HepG2 (cell line): ENCODE measurements at regions not wholly inside any gene's neighbourhood (a gene's known extent, or its start where the extent isn't known, plus 50 kb on each side); places are given as distances from the start of the nearest gene placed in this dataset.

Source experiments
- ETV5 ChIP-seq: IDR thresholded peaks from 2 replicates; pipeline ENCODE4 v1.6.1; 2018; ENCODE audit warnings: missing biosample characterization, missing genetic modification reagents, inconsistent platforms, borderline replicate concordance
- EZH2 ChIP-seq: conservative IDR thresholded peaks from 2 replicates; pipeline ENCODE4 v1.6.1; 2012; ENCODE audit warnings: mild to moderate bottlenecking, low read depth, low read length, moderate library complexity
- HOXA9 ChIP-seq: sonication (generic); formaldehyde crosslinking; IDR thresholded peaks from 2 replicates; pipeline ENCODE4 v1.8.1; 2022; ENCODE audit warnings: missing genetic modification reagents, mild to moderate bottlenecking, moderate library complexity, borderline replicate concordance
- KLF16 ChIP-seq, 2 experiments: sonication (generic) in 1 of 2; formaldehyde crosslinking in 1 of 2; IDR thresholded peaks; 2 replicates each; pipeline versions ENCODE4 v1.6.1 to v1.8.0; 2016 to 2023; ENCODE audit warnings: missing genetic modification reagents in 2 of 2, missing compliant biosample characterization in 1 of 2
- MXI1 ChIP-seq: IDR thresholded peaks from 3 replicates; pipeline ENCODE4 v1.6.1; 2012; ENCODE audit warnings: low read depth, low read length, inconsistent platforms, borderline replicate concordance
- POLR2A ChIP-seq, 2 experiments: IDR thresholded peaks; 2 replicates each; pipeline ENCODE4 v1.6.1; 2011; ENCODE audit warnings: low read depth in 2 of 2, low read length in 2 of 2, mild to moderate bottlenecking in 1 of 2, moderate library complexity in 1 of 2; ENCODE audit not compliant: insufficient read depth in 1 of 2
- POLR2AphosphoS5 ChIP-seq: IDR thresholded peaks from 2 replicates; pipeline ENCODE4 v1.6.1; 2012; ENCODE audit warnings: low read depth, low read length
- REST ChIP-seq, 2 experiments: IDR thresholded peaks; 2 replicates each; pipeline ENCODE4 v1.6.1; 2011 to 2012; ENCODE audit warnings: low read length in 2 of 2, borderline replicate concordance in 1 of 2, low read depth in 1 of 2, mild to moderate bottlenecking in 1 of 2, moderate library complexity in 1 of 2
- TFDP2 ChIP-seq: sonication (generic); formaldehyde crosslinking; IDR thresholded peaks from 2 replicates; pipeline ENCODE4 v1.4.0; 2020; ENCODE audit warnings: missing genetic modification reagents
- ZNF530 ChIP-seq: sonication (generic); formaldehyde crosslinking; IDR thresholded peaks from 2 replicates; pipeline ENCODE4 v1.5.0; 2020; ENCODE audit warnings: low read depth, mild to moderate bottlenecking, missing genetic modification reagents
- ZNF569 ChIP-seq: sonication (generic); formaldehyde crosslinking; IDR thresholded peaks from 2 replicates; pipeline ENCODE4 v1.5.0; 2020; ENCODE audit warnings: mild to moderate bottlenecking, missing genetic modification reagents, moderate library complexity, borderline replicate concordance
- TF ChIP-seq, protein P1 (sequence below): sonication (generic); formaldehyde crosslinking; IDR thresholded peaks from 2 replicates; pipeline ENCODE4 v1.4.0; 2020; ENCODE audit warnings: mild to moderate bottlenecking, missing genetic modification reagents
- TF ChIP-seq, protein P2 (sequence below): sonication (generic); formaldehyde crosslinking; IDR thresholded peaks from 2 replicates; pipeline ENCODE4 v1.5.0; 2020; ENCODE audit warnings: mild to moderate bottlenecking, missing genetic modification reagents, moderate library complexity

DNA sequence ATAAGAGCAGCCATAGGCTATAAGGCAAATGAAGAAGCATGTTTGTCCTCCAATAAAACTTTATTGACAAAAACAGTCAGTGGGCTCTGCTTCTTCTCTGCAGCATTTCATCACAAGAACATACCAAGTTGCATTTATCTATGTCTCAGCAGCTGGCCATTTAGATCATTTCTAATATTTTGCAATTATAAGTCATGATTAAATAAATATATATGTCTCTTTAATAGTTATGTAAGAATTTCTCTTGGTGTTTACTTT is 153.5 kb downstream of the RFC3 start:
- TF ChIP-seq HOXA9 (CRISPR knock-in tag) (no peak), REST (IDR thresholded peaks at IDR 0.05; ENCODE audit: borderline replicate concordance in 1 of 2, low read depth in 1 of 2, low read length in 2 of 2) (no peak), POLR2AphosphoS5 (no peak), KLF16 (CRISPR knock-in tag; IDR thresholded peaks at IDR 0.05) (no peak), POLR2A (IDR thresholded peaks at IDR 0.05; ENCODE audit: insufficient read depth in 1 of 2, low read depth in 2 of 2, low read length in 2 of 2) (no peak), MXI1 (no peak), ZNF530 (CRISPR knock-in tag) (no peak), ETV5 (CRISPR knock-in tag) (no peak), ZNF569 (CRISPR knock-in tag) (no peak), TFDP2 (CRISPR knock-in tag) (no peak), EZH2 (no peak)
- TF ChIP-seq, protein P1, sequence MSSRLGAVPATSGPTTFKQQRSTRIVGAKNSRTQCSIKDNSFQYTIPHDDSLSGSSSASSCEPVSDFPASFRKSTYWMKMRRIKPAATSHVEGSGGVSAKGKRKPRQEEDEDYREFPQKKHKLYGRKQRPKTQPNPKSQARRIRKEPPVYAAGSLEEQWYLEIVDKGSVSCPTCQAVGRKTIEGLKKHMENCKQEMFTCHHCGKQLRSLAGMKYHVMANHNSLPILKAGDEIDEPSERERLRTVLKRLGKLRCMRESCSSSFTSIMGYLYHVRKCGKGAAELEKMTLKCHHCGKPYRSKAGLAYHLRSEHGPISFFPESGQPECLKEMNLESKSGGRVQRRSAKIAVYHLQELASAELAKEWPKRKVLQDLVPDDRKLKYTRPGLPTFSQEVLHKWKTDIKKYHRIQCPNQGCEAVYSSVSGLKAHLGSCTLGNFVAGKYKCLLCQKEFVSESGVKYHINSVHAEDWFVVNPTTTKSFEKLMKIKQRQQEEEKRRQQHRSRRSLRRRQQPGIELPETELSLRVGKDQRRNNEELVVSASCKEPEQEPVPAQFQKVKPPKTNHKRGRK (CRISPR knock-in tag) = no peak
- TF ChIP-seq, protein P2, sequence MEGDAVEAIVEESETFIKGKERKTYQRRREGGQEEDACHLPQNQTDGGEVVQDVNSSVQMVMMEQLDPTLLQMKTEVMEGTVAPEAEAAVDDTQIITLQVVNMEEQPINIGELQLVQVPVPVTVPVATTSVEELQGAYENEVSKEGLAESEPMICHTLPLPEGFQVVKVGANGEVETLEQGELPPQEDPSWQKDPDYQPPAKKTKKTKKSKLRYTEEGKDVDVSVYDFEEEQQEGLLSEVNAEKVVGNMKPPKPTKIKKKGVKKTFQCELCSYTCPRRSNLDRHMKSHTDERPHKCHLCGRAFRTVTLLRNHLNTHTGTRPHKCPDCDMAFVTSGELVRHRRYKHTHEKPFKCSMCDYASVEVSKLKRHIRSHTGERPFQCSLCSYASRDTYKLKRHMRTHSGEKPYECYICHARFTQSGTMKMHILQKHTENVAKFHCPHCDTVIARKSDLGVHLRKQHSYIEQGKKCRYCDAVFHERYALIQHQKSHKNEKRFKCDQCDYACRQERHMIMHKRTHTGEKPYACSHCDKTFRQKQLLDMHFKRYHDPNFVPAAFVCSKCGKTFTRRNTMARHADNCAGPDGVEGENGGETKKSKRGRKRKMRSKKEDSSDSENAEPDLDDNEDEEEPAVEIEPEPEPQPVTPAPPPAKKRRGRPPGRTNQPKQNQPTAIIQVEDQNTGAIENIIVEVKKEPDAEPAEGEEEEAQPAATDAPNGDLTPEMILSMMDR = no peak
